Epithelial cell of prostate (primary cell): ENCODE measurements at regions not wholly inside any gene's neighbourhood (a gene's known extent, or its start where the extent isn't known, plus 50 kb on each side); places are given as distances from the start of the nearest gene placed in this dataset.

Experiments used
- DNase-seq: peaks from one replicate; pipeline ENCODE4 v3.0.0-alpha.2; 2011; ENCODE audit warnings: low read depth, low spot score
- H3K27ac ChIP-seq: fragments of 450-650 bp; 2 replicates; pipeline ENCODE4 v1.5.1; 2017; ENCODE audit warnings: mild to moderate bottlenecking

DNA sequence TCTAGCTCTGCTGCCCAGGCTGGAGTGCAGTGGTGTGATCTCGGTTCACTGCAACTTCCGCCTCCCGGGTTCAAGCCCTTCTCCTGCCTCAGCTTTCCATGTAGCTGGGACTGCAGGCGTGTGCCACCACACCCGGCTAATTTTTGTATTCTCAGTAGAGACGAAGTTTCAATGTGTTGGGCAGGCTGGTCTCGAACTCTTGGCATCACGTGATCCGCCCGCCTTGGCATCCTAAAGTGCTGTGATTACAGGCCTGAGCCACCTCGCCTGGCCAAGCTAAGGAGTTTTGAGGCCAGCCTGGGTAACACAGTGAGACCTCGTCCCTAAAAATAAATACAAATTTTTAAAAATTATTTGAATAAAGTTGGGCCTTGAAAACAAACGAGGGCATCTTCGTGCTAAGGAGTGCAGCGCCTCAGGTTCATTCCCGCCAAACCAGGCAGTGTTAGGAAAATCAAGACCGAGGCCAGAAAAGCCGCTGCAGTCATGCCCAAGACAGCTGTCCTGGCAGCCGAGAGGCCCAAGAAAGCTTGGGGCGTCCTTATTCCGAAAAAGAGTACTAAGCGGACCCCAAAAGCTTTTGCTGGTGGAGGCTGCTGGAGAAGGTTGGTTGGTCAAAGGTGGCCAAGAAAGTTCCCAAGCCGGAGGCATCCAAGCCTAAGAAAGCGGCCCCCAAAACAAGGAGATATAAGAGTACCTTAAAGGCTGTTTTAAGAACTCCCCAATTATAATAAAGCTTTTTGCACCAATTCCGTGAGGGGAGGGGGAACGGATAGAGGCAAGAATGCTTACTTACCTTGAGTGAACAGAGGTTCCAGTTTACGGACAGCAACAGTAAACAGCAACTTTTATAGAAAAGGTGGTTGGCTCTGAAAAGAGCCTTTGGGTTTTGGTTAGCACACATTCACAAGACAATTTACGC is 109.0 kb downstream of the HFE start:
- DNase-seq: no peak

GRCh38 chr6:26196846-26197635 is 109.8 kb downstream of the HFE start:
- no peak for DNase-seq

More for the DNA sequence above, 109.0 kb downstream of the HFE start:
- peak overlapping the region; percentile 79 for H3K27ac ChIP-seq

DNA sequence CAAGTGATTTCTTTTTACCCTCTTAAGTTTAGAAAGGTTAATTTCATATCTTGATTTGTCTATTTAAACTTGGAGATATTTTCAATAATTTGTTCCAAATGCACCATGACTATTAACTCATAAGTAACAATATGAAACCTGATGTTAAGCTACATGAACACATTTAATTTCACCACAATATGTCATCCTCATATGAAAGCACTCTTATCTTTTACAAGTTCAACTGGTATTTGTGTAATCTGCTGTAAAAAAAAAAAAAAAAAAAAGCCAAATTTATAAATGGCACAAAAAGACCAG is 110.4 kb downstream of the HFE start:
- peak overlapping the region; percentile 79 for H3K27ac ChIP-seq
- DNase-seq: no peak

More at GRCh38 chr6:26196846-26197635, 109.8 kb downstream of the HFE start:
- peak overlapping the region; percentile 79 for H3K27ac ChIP-seq

DNA sequence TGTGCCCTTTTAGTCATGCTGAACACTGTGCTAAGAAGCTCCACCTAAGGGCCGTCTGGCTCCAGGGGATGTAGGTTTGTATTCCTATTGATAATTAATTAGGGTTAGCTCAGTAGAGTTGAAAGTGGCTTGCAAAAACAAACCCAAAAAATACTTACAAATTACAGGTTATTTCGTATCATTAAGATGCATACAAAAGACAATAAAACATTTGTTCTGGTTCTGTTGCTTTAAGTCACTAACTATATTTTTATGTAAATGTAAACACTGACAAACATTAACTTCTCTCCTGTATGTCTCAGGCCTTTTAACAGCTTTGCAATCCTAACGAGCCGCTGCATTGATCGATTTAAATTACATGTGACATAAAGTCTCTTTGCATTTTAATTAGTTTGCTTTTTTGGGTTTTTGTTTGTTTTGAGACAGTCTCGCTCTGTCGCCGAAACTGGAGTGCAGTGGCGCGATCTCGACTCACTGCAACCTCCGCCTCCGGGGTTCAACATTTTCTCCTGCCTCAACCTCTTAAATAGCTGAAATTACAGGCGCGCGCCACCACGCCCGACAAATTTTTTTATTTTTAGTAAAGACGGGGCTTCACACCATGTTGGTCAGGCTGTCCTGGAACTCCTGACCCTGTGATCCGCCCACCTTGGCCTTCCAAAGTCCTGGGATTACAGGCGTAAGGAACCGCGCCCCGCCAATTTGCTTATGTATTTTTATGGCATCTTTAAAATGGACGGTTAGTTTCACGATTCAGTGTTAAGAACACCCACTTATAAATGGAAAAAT is 110.9 kb downstream of the HFE start:
- H3K27ac ChIP-seq: peak overlapping the region; percentile 79
- no peak for DNase-seq

DNA sequence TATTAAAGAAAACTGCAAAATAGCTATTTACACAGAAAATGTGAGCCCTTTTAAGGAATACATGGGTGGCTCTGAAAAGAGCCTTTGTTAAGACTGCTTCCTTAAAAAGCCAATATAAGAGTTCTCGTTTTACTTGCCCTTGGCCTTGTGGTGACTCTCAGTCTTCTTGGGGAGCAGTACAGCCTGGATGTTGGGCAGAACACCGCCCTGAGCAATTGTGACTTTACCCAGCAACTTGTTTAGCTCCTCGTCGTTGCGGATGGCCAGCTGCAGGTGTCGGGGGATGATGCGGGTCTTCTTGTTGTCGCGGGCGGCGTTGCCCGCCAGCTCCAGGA is 111.5 kb downstream of the HFE start:
- DNase-seq: no peak
- H3K27ac ChIP-seq: peak overlapping the region; percentile 79

GRCh38 chr6:26199057-26199772 is 112.0 kb downstream of the HFE start:
- peak; percentile 91 for DNase-seq
- H3K27ac ChIP-seq: peak overlapping the region; percentile 79

GRCh38 chr6:26199773-26200764 is 112.8 kb downstream of the HFE start:
- peak overlapping the region; percentile 79 for H3K27ac ChIP-seq
- no peak for DNase-seq

DNA sequence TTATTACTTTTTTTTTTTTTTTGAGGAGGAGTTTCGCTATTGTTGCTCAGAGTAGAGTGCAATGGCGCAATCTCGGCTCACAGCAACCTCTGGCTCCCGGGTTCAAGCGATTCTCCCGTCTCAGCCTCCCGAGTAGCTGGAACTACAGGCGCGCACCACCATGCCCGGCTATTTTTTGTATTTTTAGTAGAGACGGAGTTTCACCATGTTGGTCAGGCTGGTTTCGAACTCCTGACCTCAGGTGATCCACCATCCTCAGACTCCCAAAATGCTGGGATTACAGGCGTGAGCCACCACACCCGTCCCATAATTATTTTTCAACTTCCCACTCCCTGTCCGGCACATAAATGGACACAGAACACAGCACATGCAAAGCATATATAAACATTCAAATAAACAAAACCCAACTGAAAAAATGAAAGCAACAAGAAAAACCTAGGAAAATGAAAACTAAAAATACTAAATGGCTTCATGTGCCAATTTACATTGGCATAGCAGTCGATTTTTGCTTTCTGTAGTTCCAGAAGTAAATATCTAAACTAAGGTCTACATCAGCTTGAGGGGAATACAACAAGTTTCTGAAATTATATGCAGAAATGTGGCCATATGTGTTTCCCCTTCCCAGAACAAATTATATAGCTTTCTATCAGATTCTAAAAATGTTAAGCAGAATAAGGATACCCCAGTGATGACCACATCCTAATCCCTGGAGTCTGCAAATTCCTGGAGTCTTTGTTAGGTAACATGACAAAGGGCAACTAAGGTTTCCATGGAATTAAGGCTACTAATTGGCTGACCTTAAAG is 113.9 kb downstream of the HFE start:
- no peak overlapping the region for H3K27ac ChIP-seq
- no peak for DNase-seq

DNA sequence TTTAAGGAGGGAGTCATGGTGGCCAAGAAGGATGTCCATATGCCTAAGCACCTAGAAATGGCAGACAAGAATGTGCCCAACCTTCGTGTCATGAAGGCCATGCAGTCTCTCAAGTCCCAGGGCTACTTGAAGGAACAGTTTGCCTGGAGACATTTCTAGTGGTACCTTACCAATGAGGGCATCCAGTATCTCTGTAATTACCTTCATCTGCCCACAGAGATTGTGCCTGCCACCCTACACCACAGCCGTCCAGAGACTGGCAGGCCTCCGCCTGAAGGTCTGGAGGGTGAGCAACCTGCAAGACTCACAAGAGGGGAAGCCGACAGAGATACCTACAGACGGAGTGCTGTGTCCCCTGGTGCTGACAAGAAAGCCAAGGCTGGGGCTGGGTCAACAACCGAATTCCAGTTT is 115.0 kb downstream of the HFE start:
- DNase-seq: no peak
- H3K27ac ChIP-seq: no peak overlapping the region

DNA sequence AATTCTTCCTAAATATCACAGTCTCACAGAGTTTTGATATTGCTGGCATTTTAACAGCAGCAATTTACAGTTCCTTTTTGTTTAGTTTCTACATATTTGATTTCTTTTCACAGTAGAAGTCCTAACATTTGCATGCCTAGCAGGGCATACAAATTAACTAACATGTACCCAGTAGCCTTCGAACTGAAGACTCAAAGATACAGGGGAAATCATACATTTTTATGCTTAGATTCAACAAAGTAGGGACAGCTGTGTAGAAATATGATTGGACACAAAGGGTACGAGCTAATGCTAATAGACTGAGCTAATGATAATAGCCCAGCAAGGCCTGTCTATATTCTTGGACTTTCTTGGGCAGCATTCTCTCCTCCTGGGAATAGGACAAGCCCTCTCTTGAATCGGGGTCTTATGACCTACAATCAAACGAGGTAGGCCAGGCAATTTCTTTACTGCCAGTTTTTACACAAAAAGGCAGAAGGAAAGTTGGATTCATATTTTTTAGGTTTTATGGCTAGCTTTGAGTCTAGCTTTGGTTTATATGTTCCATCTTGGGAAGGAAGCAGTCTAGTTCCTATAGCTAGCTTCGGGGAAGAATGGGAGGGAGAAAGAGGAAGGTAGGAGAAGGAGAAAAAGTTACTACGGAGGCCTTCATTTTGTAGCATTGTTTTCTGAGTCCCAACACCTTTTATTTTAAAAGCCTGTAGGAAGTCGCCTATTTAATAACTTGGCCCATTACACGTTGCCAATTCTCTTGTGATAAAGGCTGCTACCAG is 115.8 kb downstream of the HFE start:
- DNase-seq: no peak
- H3K27ac ChIP-seq: no peak overlapping the region

- peak; percentile 94 for DNase-seq
These were observed 117.3 kb downstream of the HFE start for GRCh38 chr6:26204332-26205160.

GRCh38 chr6:26205161-26205624 is 118.0 kb downstream of the HFE start:
- no peak for DNase-seq
- peak overlapping the region; percentile 96 for H3K27ac ChIP-seq

More at GRCh38 chr6:26204332-26205160, 117.3 kb downstream of the HFE start:
- peak overlapping the region; percentile 96 for H3K27ac ChIP-seq

- DNase-seq: no peak
- H3K27ac ChIP-seq: peak overlapping the region; percentile 96
These were observed 118.7 kb downstream of the HFE start for GRCh38 chr6:26205625-26206574.

- no peak for DNase-seq
- H3K27ac ChIP-seq: peak overlapping the region; percentile 96
These were observed 119.9 kb downstream of the HFE start for GRCh38 chr6:26206868-26207801.
